K562 (cell line): ENCODE measurements at regions not wholly inside any gene's neighbourhood (a gene's known extent, or its start where the extent isn't known, plus 50 kb on each side); places are given as distances from the start of the nearest gene placed in this dataset.

Experiments used
- ATAC-seq: fragments of 200-7000 bp; cut with Tn5 transposase; 3 replicates; pipeline ENCODE4 v1.9.1; 2020; ENCODE audit warnings: moderate library complexity
- BruUV-seq: library from RNA; stranded (reverse); fragments of 400-500 nt; replicated peaks from 2 replicates; lab custom pipeline; 2021; lab: Mats Ljungman, UMichigan
- CTCF ChIA-PET: fragments of 300-600 bp; formaldehyde crosslinking; extraction: SDS; loops from one replicate; lab custom pipeline; 2021; ENCODE audit warnings: low intra/inter-chr PET ratio; lab: Yijun Ruan, JAX
- POLR2A ChIA-PET: fragments of 300-600, 350-650 bp; sonication (Branson Sonifier 250); formaldehyde crosslinking; extraction: SDS; loops from one replicate; lab custom pipeline; 2021; ENCODE audit warnings: antibody characterized with exemption, inconsistent platforms; lab: Yijun Ruan, JAX
- DNase-seq, 4 experiments: peaks; one replicate each; pipeline versions ENCODE4 v3.0.0 to v3.0.0-alpha.2; 2011 to 2018; ENCODE audit warnings: low spot score in 3 of 4, mixed read lengths in 3 of 4; ENCODE audit errors: extremely low read depth in 1 of 4
- FAIRE-seq: peaks from 2 replicates; lab custom pipeline; 2011; peaks lifted over from hg19 to GRCh38; lab: Jason Lieb, UNC
- H2AFZ ChIP-seq: 2 replicates; pipeline ENCODE4 v1.6.0; 2011; ENCODE audit warnings: low read depth, low read length, control low read depth, inconsistent platforms
- H3K27ac ChIP-seq: fragments of 200-600 bp; 3 replicates; pipeline ENCODE4 v1.8.0; 2011; ENCODE audit warnings: low read depth, mild to moderate bottlenecking, control low read depth, inconsistent platforms, low read length, moderate library complexity, mixed read lengths; ENCODE audit errors: extremely low read depth
- H3K27me3 ChIP-seq, 2 experiments: fragments of 300-600 bp in 1 of 2; 2 replicates in 1 of 2; 3 replicates in 1 of 2; pipeline versions ENCODE4 v1.6.0 to v1.8.0; 2011; ENCODE audit warnings: inconsistent platforms in 2 of 2, low read length in 2 of 2, mild to moderate bottlenecking in 1 of 2, mixed read lengths in 1 of 2, moderate library complexity in 1 of 2; ENCODE audit not compliant: control insufficient read depth in 2 of 2, insufficient read depth in 2 of 2
- H3K36me3 ChIP-seq: fragments of 300-600 bp; 3 replicates; pipeline ENCODE4 v1.8.0; 2011; ENCODE audit warnings: mild to moderate bottlenecking, low read length, inconsistent platforms; ENCODE audit not compliant: control insufficient read depth, insufficient read depth
- H3K4me1 ChIP-seq, 2 experiments: fragments of 200-600 bp in 1 of 2; replicated peaks in 1 of 2; 2 replicates in 1 of 2; 3 replicates in 1 of 2; pipeline versions ENCODE4 v1.5.1 to v1.8.0; 2011; ENCODE audit warnings: inconsistent platforms in 2 of 2, low read length in 2 of 2, mild to moderate bottlenecking in 1 of 2, mixed read lengths in 1 of 2, moderate library complexity in 1 of 2; ENCODE audit not compliant: control insufficient read depth in 2 of 2, insufficient read depth in 2 of 2
- H3K4me2 ChIP-seq: 2 replicates; pipeline ENCODE4 v1.6.1; 2011; ENCODE audit warnings: low read length, control low read depth, inconsistent platforms, mixed read lengths; ENCODE audit not compliant: insufficient read depth
- H3K4me3 ChIP-seq: fragments of 200-600 bp; sonication (generic), shearing (Covaris generic); 2 replicates; pipeline ENCODE4 v1.5.1; 2016; ENCODE audit warnings: control low read depth, inconsistent platforms
- H3K79me2 ChIP-seq: fragments of 200-600 bp; 3 replicates; pipeline ENCODE4 v1.8.0; 2011; ENCODE audit warnings: low read length, inconsistent platforms; ENCODE audit not compliant: control insufficient read depth, insufficient read depth
- H3K9ac ChIP-seq, 2 experiments: 2 replicates each; pipeline versions ENCODE4 v1.6.0 to v1.6.1; 2011; ENCODE audit warnings: low read depth in 2 of 2, low read length in 2 of 2, control low read depth in 1 of 2, inconsistent platforms in 1 of 2, mild to moderate bottlenecking in 1 of 2, mixed read lengths in 1 of 2; ENCODE audit not compliant: insufficient read depth in 1 of 2
- H3K9me1 ChIP-seq: one replicate; pipeline ENCODE4 v1.6.0; 2011; ENCODE audit warnings: inconsistent platforms, mild to moderate bottlenecking, low read length, moderate library complexity; ENCODE audit not compliant: control insufficient read depth, insufficient read depth
- H3K9me3 ChIP-seq: replicated peaks from 2 replicates; pipeline ENCODE4 v1.5.1; 2011; ENCODE audit warnings: low read depth, low read length, inconsistent platforms; ENCODE audit not compliant: control insufficient read depth, insufficient read depth
- H4K20me1 ChIP-seq: replicated peaks from 2 replicates; pipeline ENCODE4 v1.6.1; 2011; ENCODE audit warnings: low read length, inconsistent platforms, mixed read lengths; ENCODE audit not compliant: control insufficient read depth, insufficient read depth
- ARID1B ChIP-seq: fragments of 450-650 bp; IDR thresholded peaks from 2 replicates; pipeline ENCODE4 v1.6.1; 2016; ENCODE audit warnings: antibody characterized with exemption, mild to moderate bottlenecking, inconsistent platforms
- ARID4B ChIP-seq: sonication (generic); formaldehyde crosslinking; IDR thresholded peaks from 2 replicates; pipeline ENCODE4 v1.8.0; 2022; ENCODE audit warnings: mild to moderate bottlenecking, missing genetic modification reagents
- C11orf30 ChIP-seq: fragments of 450-650 bp; IDR thresholded peaks from 2 replicates; pipeline ENCODE4 v1.6.1; 2016; ENCODE audit warnings: low read depth, mild to moderate bottlenecking
- CEBPB ChIP-seq: fragments of 450-650 bp; IDR thresholded peaks from 2 replicates; pipeline ENCODE4 v1.6.1; 2016; ENCODE audit warnings: missing genetic modification characterization, missing compliant biosample characterization
- FUS ChIP-seq: fragments of 200-400 bp; formaldehyde crosslinking; optimal IDR thresholded peaks from 2 replicates; pipeline ENCODE3; 2017; ENCODE audit warnings: low read depth, low read length
- JUNB ChIP-seq: fragments of 450-650 bp; formaldehyde crosslinking; conservative IDR thresholded peaks from 2 replicates; pipeline ENCODE4 v1.4.0; 2020; ENCODE audit warnings: mild to moderate bottlenecking
- L3MBTL2 ChIP-seq: fragments of 450-650 bp; IDR thresholded peaks from 2 replicates; pipeline ENCODE4 v1.6.1; 2016; ENCODE audit warnings: mild to moderate bottlenecking, moderate library complexity
- MIER1 ChIP-seq: fragments of 450-650 bp; IDR thresholded peaks from 2 replicates; pipeline ENCODE4 v1.6.1; 2016; ENCODE audit warnings: antibody characterized with exemption, mild to moderate bottlenecking, low read depth
- MTA3 ChIP-seq: fragments of 450-650 bp; formaldehyde crosslinking; IDR thresholded peaks from 2 replicates; pipeline ENCODE4 v1.6.1; 2017; ENCODE audit warnings: mild to moderate bottlenecking, borderline replicate concordance
- NFIC ChIP-seq: fragments of 450-650 bp; IDR thresholded peaks from 2 replicates; pipeline ENCODE4 v1.6.1; 2017; ENCODE audit warnings: mild to moderate bottlenecking, inconsistent platforms
- NR2F6 ChIP-seq: fragments of 450-650 bp; formaldehyde crosslinking; IDR thresholded peaks from 2 replicates; pipeline ENCODE4 v1.4.0; 2020; ENCODE audit warnings: mild to moderate bottlenecking
- POU5F1 ChIP-seq: fragments of 150-350 bp; IDR thresholded peaks from 2 replicates; pipeline ENCODE4 v1.6.1; 2014; ENCODE audit warnings: borderline replicate concordance, low read length, low read depth, mild to moderate bottlenecking; ENCODE audit not compliant: partially characterized antibody
- PRPF4 ChIP-seq: fragments of 200-400 bp; formaldehyde crosslinking; IDR thresholded peaks from one replicate; pipeline ENCODE4 v1.6.1; 2017; ENCODE audit warnings: low read length, low read depth, mild to moderate bottlenecking; ENCODE audit not compliant: insufficient read depth, poor library complexity, severe bottlenecking
- SMARCC2 ChIP-seq: fragments of 450-650 bp; IDR thresholded peaks from 2 replicates; pipeline ENCODE4 v1.6.1; 2017; ENCODE audit warnings: antibody characterized with exemption, moderate library complexity, mild to moderate bottlenecking, low read depth
- SNAPC5 ChIP-seq: fragments of 250-450 bp; sonication (Bioruptor Pico); IDR thresholded peaks from 2 replicates; pipeline ENCODE4 v1.8.0; 2021; ENCODE audit warnings: moderate library complexity, mild to moderate bottlenecking, inconsistent platforms
- SRF ChIP-seq, 2 experiments: fragments of 250-450, 450-650 bp in 1 of 2; sonication (Bioruptor Pico) in 1 of 2; sonication (generic) in 1 of 2; formaldehyde crosslinking; IDR thresholded peaks; 2 replicates each; pipeline versions ENCODE4 v1.5.0 to v1.5.1; 2020 to 2022; ENCODE audit warnings: mild to moderate bottlenecking in 1 of 2, missing genetic modification reagents in 1 of 2
- TOE1 ChIP-seq, 2 experiments: fragments of 450-650 bp in 1 of 2; sonication (generic) in 1 of 2; formaldehyde crosslinking in 1 of 2; IDR thresholded peaks; 2 replicates each; pipeline versions ENCODE4 v1.7.1 to v1.8.0; 2016 to 2022; ENCODE audit warnings: borderline replicate concordance in 2 of 2, mild to moderate bottlenecking in 2 of 2, antibody characterized with exemption in 1 of 2, inconsistent platforms in 1 of 2, low read depth in 1 of 2, missing genetic modification reagents in 1 of 2, moderate library complexity in 1 of 2
- in situ Hi-C: fragments of 300-500 bp; cut with MboI; formaldehyde crosslinking; loops from 4 replicates; pipeline ENCODE4 v1.15.0; 2018; ENCODE audit warnings: inconsistent platforms, mixed read lengths
- intact Hi-C: fragments of 100-400 bp; cut with micrococcal nuclease; formaldehyde crosslinking; loops from 2 replicates; pipeline ENCODE4 v1.14.2; 2022
- TF ChIP-seq, protein P1 (sequence below): fragments of 450-650 bp; conservative IDR thresholded peaks from 2 replicates; pipeline ENCODE4 v1.6.1; 2016; ENCODE audit warnings: missing genetic modification characterization, low read depth, mild to moderate bottlenecking, missing compliant biosample characterization, moderate library complexity

- H3K9me3 ChIP-seq = no peaks in the 10 kb centered on the region
- H4K20me1 ChIP-seq = no peaks in the 10 kb centered on the region
- no TSS peak for BruUV-seq
- no peak for FAIRE-seq
- no peaks in the 10 kb centered on the region for H3K36me3 ChIP-seq
- no peak for ATAC-seq
- intact Hi-C loops (no loop called here), in situ Hi-C loops (no loop called here)
- H3K27ac ChIP-seq = no peak overlapping the region
- H3K4me2 ChIP-seq = no peak overlapping the region
- H2AFZ ChIP-seq = no peak overlapping the region
- H3K27me3 ChIP-seq = no peaks in the 10 kb centered on the region
- no peak for DNase-seq
- H3K9ac ChIP-seq = no peak overlapping the region
- ChIA-PET CTCF (no interaction called here), POLR2A (interaction anchor here (0.6 kb wide), 1 partner anchor 517 kb away, joined by 3 read pairs; no protein-coding TSS in a partner anchor)
- H3K4me1 ChIP-seq = no peaks in the 10 kb centered on the region
- no peaks in the 10 kb centered on the region for H3K9me1 ChIP-seq
- H3K4me3 ChIP-seq = no peak overlapping the region
- H3K79me2 ChIP-seq = no peaks in the 10 kb centered on the region
- TF ChIP-seq NFIC = no peak
- TF ChIP-seq, protein P1, sequence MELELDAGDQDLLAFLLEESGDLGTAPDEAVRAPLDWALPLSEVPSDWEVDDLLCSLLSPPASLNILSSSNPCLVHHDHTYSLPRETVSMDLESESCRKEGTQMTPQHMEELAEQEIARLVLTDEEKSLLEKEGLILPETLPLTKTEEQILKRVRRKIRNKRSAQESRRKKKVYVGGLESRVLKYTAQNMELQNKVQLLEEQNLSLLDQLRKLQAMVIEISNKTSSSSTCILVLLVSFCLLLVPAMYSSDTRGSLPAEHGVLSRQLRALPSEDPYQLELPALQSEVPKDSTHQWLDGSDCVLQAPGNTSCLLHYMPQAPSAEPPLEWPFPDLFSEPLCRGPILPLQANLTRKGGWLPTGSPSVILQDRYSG (tag) = no peak
- TF ChIP-seq TOE1 (IDR thresholded peaks at IDR 0.05; ENCODE audit: borderline replicate concordance) = no peak
- TF ChIP-seq TOE1 (CRISPR knock-in tag; IDR thresholded peaks at IDR 0.05; ENCODE audit: borderline replicate concordance, low read depth) = no peak
- TF ChIP-seq ARID4B (CRISPR knock-in tag) = no peak
- TF ChIP-seq L3MBTL2 = no peak
- no peak for TF ChIP-seq MTA3
- no peak for TF ChIP-seq POU5F1
- TF ChIP-seq MIER1 = no peak
- TF ChIP-seq SMARCC2 = no peak
- TF ChIP-seq CEBPB (tag) = no peak
- no peak for TF ChIP-seq C11orf30
- TF ChIP-seq FUS = no peak
- TF ChIP-seq SRF (CRISPR knock-in tag; IDR thresholded peaks at IDR 0.05) = no peak
- TF ChIP-seq JUNB = no peak
- TF ChIP-seq PRPF4 = no peak
- no peak for TF ChIP-seq SNAPC5 (CRISPR knock-in tag)
- no peak for TF ChIP-seq NR2F6 (CRISPR knock-in tag)
- no peak for TF ChIP-seq ARID1B
Observed at GRCh38 chr10:125396676-125397075, 236.3 kb upstream of the CTBP2 start.
